ENCODE measurements at regions not wholly inside any gene's neighbourhood (a gene's known extent, or its start where the extent isn't known, plus 50 kb on each side); places are given as distances from the start of the nearest gene placed in this dataset.
A peak's percentile ranks its signal among the peaks of the same experiment; 100 is the strongest.

DNA sequence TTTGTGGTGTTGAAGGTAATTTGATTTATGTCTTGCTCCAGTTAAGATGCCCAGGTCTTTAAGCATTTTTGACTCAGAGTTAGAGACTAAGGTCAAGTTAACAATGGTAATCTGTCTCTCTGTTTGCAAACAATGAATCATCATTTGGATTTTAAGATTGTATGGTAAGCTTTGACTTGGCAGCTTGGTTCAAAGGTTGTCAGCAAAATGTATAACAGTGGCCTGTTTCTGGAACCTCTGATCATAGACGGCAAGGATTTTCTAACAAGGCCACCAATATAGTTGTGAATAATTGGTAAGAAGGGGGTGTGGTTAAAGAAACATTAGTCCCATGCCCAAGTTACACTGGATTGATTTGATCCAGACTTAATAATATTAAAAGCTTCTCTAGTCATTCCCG, 775.2 kb upstream of the GOLIM4 start (continued):
- TF ChIP-seq EHMT2 (IDR thresholded peaks at IDR 0.05; ENCODE audit: borderline replicate concordance, low read depth, low read length) (peak; percentile 81; the same call in 1 of the 2 replicates), FOXJ3 (CRISPR knock-in tag; IDR thresholded peaks at IDR 0.05; ENCODE audit: borderline replicate concordance) (peak; percentile 68; the same call in 1 of the 2 replicates), HDAC1 (CRISPR knock-in tag; IDR thresholded peaks at IDR 0.05) (peak; percentile 72), YEATS4 (CRISPR knock-in tag; IDR thresholded peaks at IDR 0.05; ENCODE audit: borderline replicate concordance) (peak; percentile 38; the same call in 1 of the 2 replicates), RXRB (CRISPR knock-in tag; IDR thresholded peaks at IDR 0.05; ENCODE audit: borderline replicate concordance) (peak; percentile 82), ZNF710 (CRISPR knock-in tag; IDR thresholded peaks at IDR 0.05; ENCODE audit: borderline replicate concordance) (no peak), MIXL1 (CRISPR knock-in tag; IDR thresholded peaks at IDR 0.05) (peak; percentile 64; the same call in 1 of the 2 replicates), TCF7L2 (IDR thresholded peaks at IDR 0.05; ENCODE audit: low read depth, low read length) (no peak), DPF2 (CRISPR knock-in tag; IDR thresholded peaks at IDR 0.05; ENCODE audit: borderline replicate concordance, low read depth) (peak; percentile 82), FOXO1 (CRISPR knock-in tag; IDR thresholded peaks at IDR 0.05) (peak; percentile 17; the same call in 1 of the 2 replicates), NR2C2 (CRISPR knock-in tag; IDR thresholded peaks at IDR 0.05; ENCODE audit: borderline replicate concordance) (peak; percentile 34; the same call in 1 of the 2 replicates), HMG20B (CRISPR knock-in tag; conservative IDR thresholded peaks at IDR 0.05) (0 out of 2 replicates have a peak, but pooled peaks have one; percentile 18), MED8 (CRISPR knock-in tag; IDR thresholded peaks at IDR 0.05; ENCODE audit: insufficient replicate concordance) (no peak), POGZ (CRISPR knock-in tag; IDR thresholded peaks at IDR 0.05) (peak; percentile 68), FOXA3 (CRISPR knock-in tag; IDR thresholded peaks at IDR 0.05) (peak; percentile 87), ZNF614 (CRISPR knock-in tag; IDR thresholded peaks at IDR 0.05; ENCODE audit: borderline replicate concordance) (peak; percentile 31; the same call in 1 of the 2 replicates), HNF4A (CRISPR knock-in tag; IDR thresholded peaks at IDR 0.05) (peak; percentile 86), GATAD2A (CRISPR knock-in tag; IDR thresholded peaks at IDR 0.05) (peak; percentile 94), HDAC2 (CRISPR knock-in tag; IDR thresholded peaks at IDR 0.05) (peak; percentile 69), ZNF451 (CRISPR knock-in tag; IDR thresholded peaks at IDR 0.05) (no peak), RARA (CRISPR knock-in tag; IDR thresholded peaks at IDR 0.05) (peak; percentile 68), FOSL2 (CRISPR knock-in tag; IDR thresholded peaks at IDR 0.05) (peak; percentile 96)
- TF ChIP-seq, protein P1, sequence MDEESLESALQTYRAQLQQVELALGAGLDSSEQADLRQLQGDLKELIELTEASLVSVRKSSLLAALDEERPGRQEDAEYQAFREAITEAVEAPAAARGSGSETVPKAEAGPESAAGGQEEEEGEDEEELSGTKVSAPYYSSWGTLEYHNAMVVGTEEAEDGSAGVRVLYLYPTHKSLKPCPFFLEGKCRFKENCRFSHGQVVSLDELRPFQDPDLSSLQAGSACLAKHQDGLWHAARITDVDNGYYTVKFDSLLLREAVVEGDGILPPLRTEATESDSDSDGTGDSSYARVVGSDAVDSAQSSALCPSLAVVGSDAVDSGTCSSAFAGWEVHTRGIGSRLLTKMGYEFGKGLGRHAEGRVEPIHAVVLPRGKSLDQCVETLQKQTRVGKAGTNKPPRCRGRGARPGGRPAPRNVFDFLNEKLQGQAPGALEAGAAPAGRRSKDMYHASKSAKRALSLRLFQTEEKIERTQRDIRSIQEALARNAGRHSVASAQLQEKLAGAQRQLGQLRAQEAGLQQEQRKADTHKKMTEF (CRISPR knock-in tag; IDR thresholded peaks at IDR 0.05): peak; percentile 66; the same call in 1 of the 2 replicates
- TF ChIP-seq, protein P2, sequence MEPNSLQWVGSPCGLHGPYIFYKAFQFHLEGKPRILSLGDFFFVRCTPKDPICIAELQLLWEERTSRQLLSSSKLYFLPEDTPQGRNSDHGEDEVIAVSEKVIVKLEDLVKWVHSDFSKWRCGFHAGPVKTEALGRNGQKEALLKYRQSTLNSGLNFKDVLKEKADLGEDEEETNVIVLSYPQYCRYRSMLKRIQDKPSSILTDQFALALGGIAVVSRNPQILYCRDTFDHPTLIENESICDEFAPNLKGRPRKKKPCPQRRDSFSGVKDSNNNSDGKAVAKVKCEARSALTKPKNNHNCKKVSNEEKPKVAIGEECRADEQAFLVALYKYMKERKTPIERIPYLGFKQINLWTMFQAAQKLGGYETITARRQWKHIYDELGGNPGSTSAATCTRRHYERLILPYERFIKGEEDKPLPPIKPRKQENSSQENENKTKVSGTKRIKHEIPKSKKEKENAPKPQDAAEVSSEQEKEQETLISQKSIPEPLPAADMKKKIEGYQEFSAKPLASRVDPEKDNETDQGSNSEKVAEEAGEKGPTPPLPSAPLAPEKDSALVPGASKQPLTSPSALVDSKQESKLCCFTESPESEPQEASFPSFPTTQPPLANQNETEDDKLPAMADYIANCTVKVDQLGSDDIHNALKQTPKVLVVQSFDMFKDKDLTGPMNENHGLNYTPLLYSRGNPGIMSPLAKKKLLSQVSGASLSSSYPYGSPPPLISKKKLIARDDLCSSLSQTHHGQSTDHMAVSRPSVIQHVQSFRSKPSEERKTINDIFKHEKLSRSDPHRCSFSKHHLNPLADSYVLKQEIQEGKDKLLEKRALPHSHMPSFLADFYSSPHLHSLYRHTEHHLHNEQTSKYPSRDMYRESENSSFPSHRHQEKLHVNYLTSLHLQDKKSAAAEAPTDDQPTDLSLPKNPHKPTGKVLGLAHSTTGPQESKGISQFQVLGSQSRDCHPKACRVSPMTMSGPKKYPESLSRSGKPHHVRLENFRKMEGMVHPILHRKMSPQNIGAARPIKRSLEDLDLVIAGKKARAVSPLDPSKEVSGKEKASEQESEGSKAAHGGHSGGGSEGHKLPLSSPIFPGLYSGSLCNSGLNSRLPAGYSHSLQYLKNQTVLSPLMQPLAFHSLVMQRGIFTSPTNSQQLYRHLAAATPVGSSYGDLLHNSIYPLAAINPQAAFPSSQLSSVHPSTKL (CRISPR knock-in tag; IDR thresholded peaks at IDR 0.05): peak; percentile 96
